Activated CD8-positive, alpha-beta memory T cell treated with anti-CD3 and anti-CD28 coated beads, Interleukin-2, amount 10 ng/mL, durations not matched to agents 7 days and 5 days (primary cell): ENCODE measurements at regions not wholly inside any gene's neighbourhood (a gene's known extent, or its start where the extent isn't known, plus 50 kb on each side); places are given as distances from the start of the nearest gene placed in this dataset.
"Not testable (repeated sequence)": the region's sequence is repeated elsewhere in the genome, so short reads cannot be mapped to it uniquely, and the experiment has no call there.

ENCODE experiments used
- ATAC-seq: fragments of 150-1000 bp; cut with Tn5 transposase; one replicate; pipeline ENCODE4 v1.10.0; 2021; ENCODE audit warnings: moderate library complexity
- CTCF ChIA-PET: fragments of 350-600 bp; sonication (Branson Sonifier 250); formaldehyde crosslinking; loops from one replicate; lab custom pipeline; 2021; ENCODE audit warnings: antibody characterized with exemption; lab: Charles Lee
- DNase-seq: peaks from one replicate; pipeline ENCODE4 v3.0.0-alpha.2; 2020
- H3K27ac Mint-ChIP-seq: one replicate; pipeline ENCODE4 v1.8.0; 2021; ENCODE audit warnings: mild to moderate bottlenecking, mixed read lengths
- H3K27me3 Mint-ChIP-seq: one replicate; pipeline ENCODE4 v1.8.0; 2021; ENCODE audit warnings: mixed read lengths
- H3K36me3 Mint-ChIP-seq: one replicate; pipeline ENCODE4 v1.8.0; 2021; ENCODE audit warnings: mild to moderate bottlenecking, mixed read lengths
- H3K4me1 Mint-ChIP-seq: one replicate; pipeline ENCODE4 v1.8.0; 2021; ENCODE audit warnings: mixed read lengths
- H3K4me3 Mint-ChIP-seq: one replicate; pipeline ENCODE4 v1.8.0; 2021; ENCODE audit warnings: mild to moderate bottlenecking, moderate library complexity, mixed read lengths
- H3K9me3 Mint-ChIP-seq: one replicate; pipeline ENCODE4 v1.8.0; 2022; ENCODE audit warnings: low read depth, mixed read lengths

- peaks cover 6% of the 10 kb centered on the region for H3K9me3 Mint-ChIP-seq
These were observed 237.2 kb upstream of the ID4 start for GRCh38 chr6:19599796-19600464.

GRCh38 chr6:19602434-19603013 is 234.6 kb upstream of the ID4 start:
- Mint-ChIP-seq H3K9me3 (peaks cover 4% of the 10 kb centered on the region), H3K27ac (no peak overlapping the region), H3K27me3 (no peaks in the 10 kb centered on the region), H3K36me3 (no peaks in the 10 kb centered on the region), H3K4me1 (no peaks in the 10 kb centered on the region), H3K4me3 (no peak overlapping the region)
- no peak for ATAC-seq
- DNase-seq, result no peak
- CTCF ChIA-PET, result no interaction called here

More at GRCh38 chr6:19599796-19600464, 237.2 kb upstream of the ID4 start:
- no peak for DNase-seq
- Mint-ChIP-seq H3K27me3 (no peaks in the 10 kb centered on the region), H3K27ac (no peak overlapping the region), H3K36me3 (no peaks in the 10 kb centered on the region), H3K4me1 (no peaks in the 10 kb centered on the region), H3K4me3 (no peak overlapping the region)
- CTCF ChIA-PET, result no interaction called here
- ATAC-seq, result no peak

- peaks cover 4% of the 10 kb centered on the region for H3K9me3 Mint-ChIP-seq
- no peaks in the 10 kb centered on the region for H3K4me1 Mint-ChIP-seq
- DNase-seq, result no peak
- H3K36me3 Mint-ChIP-seq, result no peaks in the 10 kb centered on the region
- no peaks in the 10 kb centered on the region for H3K27me3 Mint-ChIP-seq
- ATAC-seq, result no peak
- CTCF ChIA-PET, result no interaction called here
- H3K27ac Mint-ChIP-seq, result no peak overlapping the region
- no peak overlapping the region for H3K4me3 Mint-ChIP-seq
These were observed 233.4 kb upstream of the ID4 start for GRCh38 chr6:19603721-19604120.

- DNase-seq (no peak), ATAC-seq (no peak)
- no peak overlapping the region for H3K27ac Mint-ChIP-seq
- CTCF ChIA-PET, result no interaction called here
- peaks cover 7% of the 10 kb centered on the region for H3K9me3 Mint-ChIP-seq
- H3K4me1 Mint-ChIP-seq, result no peaks in the 10 kb centered on the region
- no peaks in the 10 kb centered on the region for H3K36me3 Mint-ChIP-seq
- H3K27me3 Mint-ChIP-seq, result no peaks in the 10 kb centered on the region
- H3K4me3 Mint-ChIP-seq, result no peak overlapping the region
These were observed 231.5 kb upstream of the ID4 start for GRCh38 chr6:19605624-19606023.

- H3K4me3 Mint-ChIP-seq, result no peak overlapping the region
- peaks cover 9% of the 10 kb centered on the region for H3K9me3 Mint-ChIP-seq
- no peaks in the 10 kb centered on the region for H3K27me3 Mint-ChIP-seq
- no peaks in the 10 kb centered on the region for H3K4me1 Mint-ChIP-seq
- no peak overlapping the region for H3K27ac Mint-ChIP-seq
- no peaks in the 10 kb centered on the region for H3K36me3 Mint-ChIP-seq
- DNase-seq, result no peak
- CTCF ChIA-PET, result no interaction called here
- ATAC-seq, result no peak
These were observed 228.6 kb upstream of the ID4 start for GRCh38 chr6:19608546-19608945.

GRCh38 chr6:19609972-19610641 is 227.1 kb upstream of the ID4 start:
- DNase-seq (no peak), ATAC-seq (no peak)
- no peak overlapping the region for H3K27ac Mint-ChIP-seq
- H3K27me3 Mint-ChIP-seq, result no peaks in the 10 kb centered on the region
- H3K9me3 Mint-ChIP-seq, result peaks cover 8% of the 10 kb centered on the region
- no peaks in the 10 kb centered on the region for H3K36me3 Mint-ChIP-seq
- CTCF ChIA-PET, result no interaction called here
- no peak overlapping the region for H3K4me3 Mint-ChIP-seq
- H3K4me1 Mint-ChIP-seq, result no peaks in the 10 kb centered on the region

- DNase-seq, H3K4me1 Mint-ChIP-seq, H3K27ac Mint-ChIP-seq, ATAC-seq, H3K4me3 Mint-ChIP-seq, CTCF ChIA-PET, H3K36me3 Mint-ChIP-seq, H3K27me3 Mint-ChIP-seq: not testable (repeated sequence)
- H3K9me3 Mint-ChIP-seq, result peaks cover 16% of the 10 kb centered on the region
These were observed 224.3 kb upstream of the ID4 start for GRCh38 chr6:19612672-19613466.

GRCh38 chr6:19613678-19614077 is 223.5 kb upstream of the ID4 start:
- Mint-ChIP-seq H3K27me3 (no peaks in the 10 kb centered on the region), H3K4me1 (no peaks in the 10 kb centered on the region), H3K36me3 (no peaks in the 10 kb centered on the region), H3K9me3 (peaks cover 20% of the 10 kb centered on the region), H3K4me3 (no peak overlapping the region), H3K27ac (no peak overlapping the region)
- ATAC-seq (no peak), DNase-seq (no peak)
- CTCF ChIA-PET, result no interaction called here

- no peak overlapping the region for H3K27ac Mint-ChIP-seq
- DNase-seq, result no peak
- no peaks in the 10 kb centered on the region for H3K4me1 Mint-ChIP-seq
- CTCF ChIA-PET, result no interaction called here
- H3K36me3 Mint-ChIP-seq, result no peaks in the 10 kb centered on the region
- H3K27me3 Mint-ChIP-seq, result no peaks in the 10 kb centered on the region
- ATAC-seq, result no peak
- peaks cover 18% of the 10 kb centered on the region for H3K9me3 Mint-ChIP-seq
- no peak overlapping the region for H3K4me3 Mint-ChIP-seq
These were observed 221.1 kb upstream of the ID4 start for GRCh38 chr6:19616022-19616421.

GRCh38 chr6:19632230-19632629 is 204.9 kb upstream of the ID4 start:
- no peak for DNase-seq
- CTCF ChIA-PET, result no interaction called here
- H3K9me3 Mint-ChIP-seq, result peaks cover 2% of the 10 kb centered on the region
- H3K4me3 Mint-ChIP-seq, result no peak overlapping the region
- no peak overlapping the region for H3K27ac Mint-ChIP-seq
- H3K36me3 Mint-ChIP-seq, result no peaks in the 10 kb centered on the region
- H3K27me3 Mint-ChIP-seq, result no peaks in the 10 kb centered on the region
- no peak for ATAC-seq
- no peaks in the 10 kb centered on the region for H3K4me1 Mint-ChIP-seq

GRCh38 chr6:19632786-19633185 is 204.4 kb upstream of the ID4 start:
- DNase-seq (no peak), ATAC-seq (no peak)
- no peaks in the 10 kb centered on the region for H3K4me1 Mint-ChIP-seq
- H3K36me3 Mint-ChIP-seq, result no peaks in the 10 kb centered on the region
- H3K9me3 Mint-ChIP-seq, result peaks cover 2% of the 10 kb centered on the region
- CTCF ChIA-PET, result no interaction called here
- H3K27ac Mint-ChIP-seq, result no peak overlapping the region
- no peaks in the 10 kb centered on the region for H3K27me3 Mint-ChIP-seq
- no peak overlapping the region for H3K4me3 Mint-ChIP-seq

GRCh38 chr6:19635728-19636127 is 201.4 kb upstream of the ID4 start:
- H3K27ac Mint-ChIP-seq, result no peak overlapping the region
- H3K4me1 Mint-ChIP-seq, result no peaks in the 10 kb centered on the region
- DNase-seq, result no peak

GRCh38 chr6:19637010-19637409 is 200.2 kb upstream of the ID4 start:
- no peak overlapping the region for H3K27ac Mint-ChIP-seq
- peaks cover 2% of the 10 kb centered on the region for H3K9me3 Mint-ChIP-seq
- CTCF ChIA-PET, result no interaction called here
- no peaks in the 10 kb centered on the region for H3K4me1 Mint-ChIP-seq
- no peaks in the 10 kb centered on the region for H3K36me3 Mint-ChIP-seq
- H3K27me3 Mint-ChIP-seq, result no peaks in the 10 kb centered on the region
- DNase-seq (no peak), ATAC-seq (no peak)
- H3K4me3 Mint-ChIP-seq, result no peak overlapping the region

More at GRCh38 chr6:19635728-19636127, 201.4 kb upstream of the ID4 start:
- ATAC-seq, result no peak
- no peaks in the 10 kb centered on the region for H3K27me3 Mint-ChIP-seq
- no peaks in the 10 kb centered on the region for H3K36me3 Mint-ChIP-seq
- H3K4me3 Mint-ChIP-seq, result no peak overlapping the region
- peaks cover 2% of the 10 kb centered on the region for H3K9me3 Mint-ChIP-seq
- CTCF ChIA-PET, result no interaction called here
